WI38 (cell line): ENCODE measurements at regions not wholly inside any gene's neighbourhood (a gene's known extent, or its start where the extent isn't known, plus 50 kb on each side); places are given as distances from the start of the nearest gene placed in this dataset.

Experiments
- H3K4me3 ChIP-seq: 2 replicates; pipeline ENCODE4 v1.5.1; 2011; ENCODE audit warnings: low read depth, mild to moderate bottlenecking, control low read depth, low read length
- TF ChIP-seq, protein P1 (sequence below): IDR thresholded peaks from 2 replicates; pipeline ENCODE4 v1.5.1; 2012; ENCODE audit warnings: low read depth, mild to moderate bottlenecking, control low read depth, low read length

DNA sequence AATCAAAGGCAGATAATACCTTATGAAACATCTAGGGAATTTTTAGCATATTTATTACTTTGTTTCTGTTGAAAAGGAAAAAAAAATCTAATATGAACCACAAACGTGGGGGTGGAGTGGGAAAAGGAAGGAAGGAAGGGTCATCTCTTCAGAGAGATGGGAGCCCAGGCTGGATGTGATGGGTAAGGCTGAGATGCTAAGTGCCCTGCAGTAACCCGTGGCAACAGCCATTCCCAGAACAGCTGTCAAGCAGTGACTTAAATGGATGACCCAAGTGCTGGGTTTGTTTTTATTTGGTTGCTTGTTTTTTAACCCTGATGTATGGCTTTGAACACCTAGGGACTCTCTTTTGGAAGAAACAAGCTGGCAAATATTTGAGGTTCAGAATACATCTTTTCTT, 50.7 kb upstream of the KLF7 start:
- no peak overlapping the region for H3K4me3 ChIP-seq
- TF ChIP-seq, protein P1, sequence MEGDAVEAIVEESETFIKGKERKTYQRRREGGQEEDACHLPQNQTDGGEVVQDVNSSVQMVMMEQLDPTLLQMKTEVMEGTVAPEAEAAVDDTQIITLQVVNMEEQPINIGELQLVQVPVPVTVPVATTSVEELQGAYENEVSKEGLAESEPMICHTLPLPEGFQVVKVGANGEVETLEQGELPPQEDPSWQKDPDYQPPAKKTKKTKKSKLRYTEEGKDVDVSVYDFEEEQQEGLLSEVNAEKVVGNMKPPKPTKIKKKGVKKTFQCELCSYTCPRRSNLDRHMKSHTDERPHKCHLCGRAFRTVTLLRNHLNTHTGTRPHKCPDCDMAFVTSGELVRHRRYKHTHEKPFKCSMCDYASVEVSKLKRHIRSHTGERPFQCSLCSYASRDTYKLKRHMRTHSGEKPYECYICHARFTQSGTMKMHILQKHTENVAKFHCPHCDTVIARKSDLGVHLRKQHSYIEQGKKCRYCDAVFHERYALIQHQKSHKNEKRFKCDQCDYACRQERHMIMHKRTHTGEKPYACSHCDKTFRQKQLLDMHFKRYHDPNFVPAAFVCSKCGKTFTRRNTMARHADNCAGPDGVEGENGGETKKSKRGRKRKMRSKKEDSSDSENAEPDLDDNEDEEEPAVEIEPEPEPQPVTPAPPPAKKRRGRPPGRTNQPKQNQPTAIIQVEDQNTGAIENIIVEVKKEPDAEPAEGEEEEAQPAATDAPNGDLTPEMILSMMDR, result no peak

DNA sequence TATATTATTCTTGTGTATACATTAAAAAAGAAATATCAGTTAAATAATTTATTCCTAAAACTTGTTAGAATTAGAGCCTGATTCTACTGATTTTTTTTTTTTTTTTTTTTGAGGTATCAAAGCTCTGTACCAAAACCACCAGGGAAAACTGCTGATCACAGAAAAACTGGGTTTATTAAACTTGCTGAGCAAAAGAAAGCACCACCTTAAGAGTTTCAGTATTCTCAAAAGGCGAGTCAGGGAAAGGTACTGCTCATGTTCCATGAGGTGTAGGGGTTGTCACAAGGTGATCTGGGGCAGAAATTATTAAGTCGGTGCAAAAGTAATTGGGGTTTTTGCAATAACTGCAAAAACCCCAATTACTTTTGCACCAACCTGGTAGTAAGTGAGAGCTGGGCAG, 51.7 kb upstream of the KLF7 start:
- no peak overlapping the region for H3K4me3 ChIP-seq
- TF ChIP-seq, protein P1, result no peak

DNA sequence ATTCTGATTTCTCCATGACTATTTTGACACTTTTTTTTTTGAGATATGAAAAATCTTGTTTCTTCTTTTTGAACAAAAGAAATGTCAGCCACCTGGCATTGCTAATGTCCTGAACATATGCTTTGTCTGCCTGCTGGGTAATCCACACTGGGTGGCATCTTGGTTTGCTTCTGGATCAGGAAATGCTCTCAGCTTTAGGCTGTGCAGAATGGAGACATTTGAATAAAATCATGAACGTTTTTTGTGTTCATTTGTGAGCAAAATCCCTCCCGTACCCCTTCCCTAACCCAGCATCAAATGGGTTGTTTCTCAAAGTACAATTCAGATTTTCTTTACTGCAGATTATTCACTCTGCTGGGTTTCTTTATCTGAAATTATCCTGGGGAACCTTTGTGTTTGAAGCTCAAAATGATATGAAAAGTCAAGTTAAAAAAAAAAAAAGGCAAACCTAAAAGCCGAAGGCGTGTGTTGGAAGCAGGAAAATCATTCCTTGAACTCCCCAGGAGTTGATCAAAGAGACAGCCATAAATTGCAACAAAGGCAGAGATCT, 53.4 kb upstream of the KLF7 start:
- TF ChIP-seq, protein P1, result no peak
- no peak overlapping the region for H3K4me3 ChIP-seq

- H3K4me3 ChIP-seq, result no peak overlapping the region
Measured at GRCh38 chr2:207219676-207220501, 54.1 kb upstream of the KLF7 start.

DNA sequence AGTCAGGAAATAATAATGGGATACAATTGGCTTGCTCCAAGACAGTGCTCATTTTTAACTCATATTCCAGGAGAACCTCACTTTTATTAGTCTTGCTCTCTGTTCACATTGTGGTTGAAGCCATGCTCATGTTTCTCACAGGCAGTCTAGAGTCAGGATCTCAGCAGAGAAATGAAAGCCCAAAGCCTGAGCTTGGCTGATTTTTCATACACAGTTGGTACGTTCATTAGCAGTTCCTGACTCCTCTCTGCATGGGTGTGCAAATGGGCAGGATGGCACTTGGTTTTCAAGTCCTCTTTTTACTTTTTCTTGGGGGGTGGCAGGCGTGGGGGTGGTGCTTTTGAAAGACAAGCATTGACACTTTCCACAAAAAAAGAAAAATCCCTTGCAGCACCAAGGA, 56.0 kb upstream of the KLF7 start:
- no peak overlapping the region for H3K4me3 ChIP-seq
- TF ChIP-seq, protein P1, result no peak

More at GRCh38 chr2:207219676-207220501, 54.1 kb upstream of the KLF7 start:
- TF ChIP-seq, protein P1, result no peak

DNA sequence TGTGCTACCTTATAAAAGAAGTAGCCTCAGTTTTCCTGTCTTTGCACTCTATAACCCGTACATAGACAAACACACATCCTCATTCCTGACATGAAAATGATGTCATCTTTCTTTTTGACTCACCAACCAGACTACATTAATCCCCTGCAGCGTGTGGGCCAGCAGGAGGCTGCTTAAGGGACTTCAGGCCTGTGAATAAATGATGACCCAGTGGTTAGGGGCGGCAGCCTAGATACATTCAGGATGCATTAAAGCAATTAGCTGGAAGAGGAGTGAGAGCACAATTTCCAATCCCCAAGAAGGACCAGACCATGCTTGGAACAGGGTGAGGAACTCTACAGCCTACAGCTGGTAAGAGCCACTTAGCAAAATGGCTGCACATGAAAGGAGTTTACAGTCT, 57.3 kb upstream of the KLF7 start:
- no peak overlapping the region for H3K4me3 ChIP-seq
- TF ChIP-seq, protein P1, result no peak

DNA sequence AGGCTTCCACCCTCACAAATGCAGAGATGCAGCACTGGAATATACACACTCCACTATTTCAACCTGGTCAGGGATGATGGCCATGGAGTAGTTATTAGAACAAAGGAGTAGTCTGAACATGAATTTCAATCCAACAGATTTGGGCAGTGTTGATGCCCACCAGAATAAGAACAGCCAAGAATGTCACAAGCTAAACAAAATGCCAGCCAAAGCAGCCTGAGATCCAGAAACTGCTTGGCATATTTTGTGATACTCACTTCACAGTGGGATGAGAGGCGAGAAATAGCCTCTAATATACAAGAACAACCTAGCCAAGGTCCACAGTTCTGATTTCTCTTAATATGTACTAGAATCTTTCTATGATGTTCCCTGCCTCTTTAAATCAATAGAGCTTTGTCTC, 58.6 kb upstream of the KLF7 start:
- TF ChIP-seq, protein P1, result no peak
- no peak overlapping the region for H3K4me3 ChIP-seq
